ENCODE measurements at regions not wholly inside any gene's neighbourhood (a gene's known extent, or its start where the extent isn't known, plus 50 kb on each side); places are given as distances from the start of the nearest gene placed in this dataset.

DNA sequence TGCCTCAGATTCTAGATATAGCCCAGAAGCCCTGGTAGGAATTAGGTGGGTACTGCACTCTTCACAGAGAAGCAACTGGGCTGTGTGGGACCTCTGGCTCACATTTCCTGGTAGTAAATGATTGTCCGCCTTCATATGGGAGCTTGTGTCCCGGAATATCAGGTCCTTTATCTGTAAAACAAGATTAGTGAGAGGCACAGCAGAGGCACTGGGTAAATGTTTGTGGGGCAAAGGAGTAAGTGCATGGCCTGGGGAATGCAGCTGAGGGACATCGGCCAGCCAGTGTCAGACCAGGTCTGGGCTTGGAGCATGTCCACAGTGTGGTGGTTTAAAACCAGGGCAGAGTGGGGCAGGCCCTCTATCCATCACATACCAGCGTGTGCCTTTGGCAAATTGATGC, 323.3 kb upstream of the ZMIZ1 start:
- no peak for TF ChIP-seq SIN3A (IDR thresholded peaks at IDR 0.05; ENCODE audit: borderline replicate concordance, insufficient read depth, low read length)
- TF ChIP-seq, protein P1, sequence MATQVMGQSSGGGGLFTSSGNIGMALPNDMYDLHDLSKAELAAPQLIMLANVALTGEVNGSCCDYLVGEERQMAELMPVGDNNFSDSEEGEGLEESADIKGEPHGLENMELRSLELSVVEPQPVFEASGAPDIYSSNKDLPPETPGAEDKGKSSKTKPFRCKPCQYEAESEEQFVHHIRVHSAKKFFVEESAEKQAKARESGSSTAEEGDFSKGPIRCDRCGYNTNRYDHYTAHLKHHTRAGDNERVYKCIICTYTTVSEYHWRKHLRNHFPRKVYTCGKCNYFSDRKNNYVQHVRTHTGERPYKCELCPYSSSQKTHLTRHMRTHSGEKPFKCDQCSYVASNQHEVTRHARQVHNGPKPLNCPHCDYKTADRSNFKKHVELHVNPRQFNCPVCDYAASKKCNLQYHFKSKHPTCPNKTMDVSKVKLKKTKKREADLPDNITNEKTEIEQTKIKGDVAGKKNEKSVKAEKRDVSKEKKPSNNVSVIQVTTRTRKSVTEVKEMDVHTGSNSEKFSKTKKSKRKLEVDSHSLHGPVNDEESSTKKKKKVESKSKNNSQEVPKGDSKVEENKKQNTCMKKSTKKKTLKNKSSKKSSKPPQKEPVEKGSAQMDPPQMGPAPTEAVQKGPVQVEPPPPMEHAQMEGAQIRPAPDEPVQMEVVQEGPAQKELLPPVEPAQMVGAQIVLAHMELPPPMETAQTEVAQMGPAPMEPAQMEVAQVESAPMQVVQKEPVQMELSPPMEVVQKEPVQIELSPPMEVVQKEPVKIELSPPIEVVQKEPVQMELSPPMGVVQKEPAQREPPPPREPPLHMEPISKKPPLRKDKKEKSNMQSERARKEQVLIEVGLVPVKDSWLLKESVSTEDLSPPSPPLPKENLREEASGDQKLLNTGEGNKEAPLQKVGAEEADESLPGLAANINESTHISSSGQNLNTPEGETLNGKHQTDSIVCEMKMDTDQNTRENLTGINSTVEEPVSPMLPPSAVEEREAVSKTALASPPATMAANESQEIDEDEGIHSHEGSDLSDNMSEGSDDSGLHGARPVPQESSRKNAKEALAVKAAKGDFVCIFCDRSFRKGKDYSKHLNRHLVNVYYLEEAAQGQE (IDR thresholded peaks at IDR 0.05; ENCODE audit: insufficient read depth in 1 of 2, low read depth in 2 of 2, low read length in 2 of 2) = no peak
- no peak for TF ChIP-seq POLR2AphosphoS5 (IDR thresholded peaks at IDR 0.05; ENCODE audit: low read depth, low read length)
- no peak for TF ChIP-seq TAF1 (IDR thresholded peaks at IDR 0.05; ENCODE audit: borderline replicate concordance, insufficient read depth, low read length)
